ENCODE measurements at regions not wholly inside any gene's neighbourhood (a gene's known extent, or its start where the extent isn't known, plus 50 kb on each side); places are given as distances from the start of the nearest gene placed in this dataset.

GRCh38 chr3:18019161-18019495, 276.7 kb upstream of the TBC1D5 start:
- DNase-seq (no peak), FAIRE-seq (no peak)
- Histone ChIP-seq H3K9me3 (ENCODE audit: control insufficient read depth in 2 of 3, insufficient read depth in 1 of 3, low read length in 3 of 3) (no peaks in the 10 kb centered on the region), H3K4me1 (ENCODE audit: control insufficient read depth in 2 of 3, insufficient read depth in 2 of 3, low read depth in 1 of 3, low read length in 3 of 3) (no peaks in the 10 kb centered on the region), H3K36me3 (ENCODE audit: control insufficient read depth in 2 of 3, insufficient read depth in 3 of 3, low read length in 3 of 3) (no peaks in the 10 kb centered on the region), H3K9ac (ENCODE audit: low read length in 3 of 3) (no peak overlapping the region), H3K27ac (ENCODE audit: low read depth in 2 of 2, low read length in 2 of 2) (no peak overlapping the region), H3K27me3 (ENCODE audit: control insufficient read depth, insufficient read depth, low read length) (no peaks in the 10 kb centered on the region), H3K4me3 (ENCODE audit: low read length in 3 of 3) (no peak overlapping the region)
- intact Hi-C loops (cut with DNase I), result no loop called here
- TF ChIP-seq CTCF (IDR thresholded peaks at IDR 0.05; ENCODE audit: borderline replicate concordance, extremely low read depth, insufficient read depth), result no peak

- no peak for FAIRE-seq
- no peaks in the 10 kb centered on the region for H3K36me3 ChIP-seq (ENCODE audit: control insufficient read depth in 2 of 3, insufficient read depth in 3 of 3, low read length in 3 of 3)
- H3K4me1 ChIP-seq (ENCODE audit: control insufficient read depth in 2 of 3, insufficient read depth in 2 of 3, low read depth in 1 of 3, low read length in 3 of 3), result no peaks in the 10 kb centered on the region
- no peak overlapping the region for H3K27ac ChIP-seq (ENCODE audit: low read depth in 2 of 2, low read length in 2 of 2)
- TF ChIP-seq CTCF (IDR thresholded peaks at IDR 0.05; ENCODE audit: borderline replicate concordance, extremely low read depth, insufficient read depth), result no peak
- peak in 2 of 5 donors; percentile 13 to 49 for DNase-seq
- H3K4me3 ChIP-seq (ENCODE audit: low read length in 3 of 3), result no peak overlapping the region
- H3K9me3 ChIP-seq (ENCODE audit: control insufficient read depth in 2 of 3, insufficient read depth in 1 of 3, low read length in 3 of 3), result no peaks in the 10 kb centered on the region
- H3K9ac ChIP-seq (ENCODE audit: low read length in 3 of 3), result no peak overlapping the region
- intact Hi-C loops (cut with DNase I), result no loop called here
- H3K27me3 ChIP-seq (ENCODE audit: control insufficient read depth, insufficient read depth, low read length), result no peaks in the 10 kb centered on the region
These were observed 276.2 kb upstream of the TBC1D5 start for GRCh38 chr3:18018491-18019160.

GRCh38 chr3:18016366-18016765, 273.9 kb upstream of the TBC1D5 start:
- H3K36me3 ChIP-seq (ENCODE audit: control insufficient read depth in 2 of 3, insufficient read depth in 3 of 3, low read length in 3 of 3), result no peaks in the 10 kb centered on the region
- no peak overlapping the region for H3K4me3 ChIP-seq (ENCODE audit: low read length in 3 of 3)
- intact Hi-C loops (cut with DNase I), result no loop called here
- no peaks in the 10 kb centered on the region for H3K27me3 ChIP-seq (ENCODE audit: control insufficient read depth, insufficient read depth, low read length)
- H3K9ac ChIP-seq (ENCODE audit: low read length in 3 of 3), result no peak overlapping the region
- no peak for TF ChIP-seq CTCF (IDR thresholded peaks at IDR 0.05; ENCODE audit: borderline replicate concordance, extremely low read depth, insufficient read depth)
- H3K9me3 ChIP-seq (ENCODE audit: control insufficient read depth in 2 of 3, insufficient read depth in 1 of 3, low read length in 3 of 3), result no peaks in the 10 kb centered on the region
- DNase-seq (no peak), FAIRE-seq (no peak)
- H3K4me1 ChIP-seq (ENCODE audit: control insufficient read depth in 2 of 3, insufficient read depth in 2 of 3, low read depth in 1 of 3, low read length in 3 of 3), result no peaks in the 10 kb centered on the region
- H3K27ac ChIP-seq (ENCODE audit: low read depth in 2 of 2, low read length in 2 of 2), result no peak overlapping the region

GRCh38 chr3:18012933-18013332, 270.5 kb upstream of the TBC1D5 start:
- FAIRE-seq (no peak), DNase-seq (no peak)
- Histone ChIP-seq H3K27ac (ENCODE audit: low read depth in 2 of 2, low read length in 2 of 2) (no peak overlapping the region), H3K4me3 (ENCODE audit: low read length in 3 of 3) (no peak overlapping the region), H3K36me3 (ENCODE audit: control insufficient read depth in 2 of 3, insufficient read depth in 3 of 3, low read length in 3 of 3) (no peaks in the 10 kb centered on the region), H3K27me3 (ENCODE audit: control insufficient read depth, insufficient read depth, low read length) (no peaks in the 10 kb centered on the region), H3K4me1 (ENCODE audit: control insufficient read depth in 2 of 3, insufficient read depth in 2 of 3, low read depth in 1 of 3, low read length in 3 of 3) (no peaks in the 10 kb centered on the region), H3K9me3 (ENCODE audit: control insufficient read depth in 2 of 3, insufficient read depth in 1 of 3, low read length in 3 of 3) (no peaks in the 10 kb centered on the region), H3K9ac (ENCODE audit: low read length in 3 of 3) (no peak overlapping the region)
- intact Hi-C loops (cut with DNase I), result no loop called here
- no peak for TF ChIP-seq CTCF (IDR thresholded peaks at IDR 0.05; ENCODE audit: borderline replicate concordance, extremely low read depth, insufficient read depth)

Measured in kidney (tissue), 13 donors.